WI38 (cell line): ENCODE measurements at regions not wholly inside any gene's neighbourhood (a gene's known extent, or its start where the extent isn't known, plus 50 kb on each side); places are given as distances from the start of the nearest gene placed in this dataset.

Source experiments
- H3K4me3 ChIP-seq: 2 replicates; pipeline ENCODE4 v1.5.1; 2011; ENCODE audit warnings: low read depth, mild to moderate bottlenecking, control low read depth, low read length
- CTCF ChIP-seq: IDR thresholded peaks from 2 replicates; pipeline ENCODE4 v1.5.1; 2012; ENCODE audit warnings: low read depth, mild to moderate bottlenecking, control low read depth, low read length

DNA sequence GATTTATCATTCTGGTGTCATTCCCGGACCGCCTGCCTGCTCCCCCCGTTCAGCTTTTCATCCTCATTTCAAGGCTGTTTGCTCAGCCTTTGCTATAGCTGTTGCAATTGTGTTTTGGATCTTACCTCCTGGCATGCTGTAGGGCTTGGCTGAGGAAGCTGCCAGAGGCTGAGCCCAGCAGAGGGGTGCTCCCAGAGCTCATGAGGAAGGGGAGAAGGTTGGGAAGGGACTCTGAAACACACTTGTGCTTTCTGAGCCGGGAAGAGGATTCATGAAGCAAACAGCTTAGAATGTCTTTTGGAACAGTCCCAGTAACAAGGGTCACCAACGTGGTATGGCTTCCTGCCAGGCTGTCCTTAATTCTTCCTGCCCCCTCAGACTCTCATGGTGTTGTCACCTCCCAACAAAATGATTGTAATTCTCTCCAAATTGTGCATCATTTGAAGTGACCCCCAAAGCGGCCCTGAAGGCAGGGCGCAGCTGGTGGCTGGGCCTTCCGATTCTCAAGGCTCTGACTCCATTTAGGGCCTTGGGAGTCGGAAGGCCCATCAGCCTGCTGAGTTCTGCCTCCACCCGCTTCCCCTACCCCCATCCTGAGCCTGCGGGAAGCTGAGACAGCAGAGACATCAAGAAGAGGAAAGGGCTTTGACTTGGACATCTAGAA is 111.9 kb upstream of the ARHGAP5 start:
- H3K4me3 ChIP-seq: no peak overlapping the region
- TF ChIP-seq CTCF: no peak

GRCh38 chr14:31965735-31966598 is 111.1 kb upstream of the ARHGAP5 start:
- TF ChIP-seq CTCF: no peak
- no peak overlapping the region for H3K4me3 ChIP-seq

DNA sequence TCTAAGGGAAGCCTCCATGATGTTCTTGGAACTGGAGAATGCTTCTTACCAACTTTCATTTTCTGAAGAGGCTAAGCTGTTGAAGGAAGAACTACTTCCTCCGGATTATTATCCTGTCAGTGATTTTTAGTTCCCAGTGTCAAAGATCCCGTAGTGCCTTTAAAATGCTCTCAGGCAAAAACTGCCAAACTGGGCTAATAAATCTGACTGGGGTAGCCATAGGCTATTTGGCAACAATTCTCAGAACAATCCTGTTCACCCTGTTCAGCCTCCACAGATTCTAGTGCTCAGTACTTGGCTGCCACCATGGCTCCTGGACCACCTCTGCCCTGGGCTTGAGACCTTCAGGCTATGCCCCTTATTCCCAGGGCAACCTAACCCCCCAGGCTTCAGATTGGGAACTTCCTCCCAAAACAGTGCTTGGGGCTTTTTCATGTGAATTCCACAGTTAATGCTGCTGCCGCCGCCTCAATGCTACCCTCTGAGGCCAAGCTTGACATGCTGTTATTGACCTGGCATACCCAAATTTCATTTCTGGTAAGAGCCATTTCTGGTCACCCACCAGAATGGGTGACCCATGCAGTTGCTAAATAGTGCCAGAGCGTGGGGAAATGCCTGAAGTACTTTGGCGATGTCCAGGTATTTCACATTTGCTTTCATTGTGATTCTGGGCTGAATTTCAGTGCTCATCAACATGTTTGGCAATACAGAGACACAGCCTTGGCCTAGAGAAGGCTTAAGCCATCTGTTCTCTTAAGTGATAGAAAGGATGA is 110.0 kb upstream of the ARHGAP5 start:
- H3K4me3 ChIP-seq: no peak overlapping the region
- TF ChIP-seq CTCF: no peak

DNA sequence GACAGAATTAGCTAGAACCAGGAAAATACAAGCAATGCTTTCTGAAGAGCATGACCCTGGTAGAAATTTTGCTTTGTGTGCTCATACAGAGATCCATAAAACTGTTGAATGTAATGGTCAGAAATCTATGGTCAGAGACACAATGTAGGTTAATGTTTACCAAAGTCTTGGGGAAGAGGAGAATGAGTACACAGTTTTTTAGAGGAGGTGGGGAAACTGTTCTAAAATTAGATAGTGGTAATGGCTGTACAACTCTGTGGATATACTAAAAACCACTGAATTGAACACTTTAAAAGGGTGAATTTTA is 109.5 kb upstream of the ARHGAP5 start:
- H3K4me3 ChIP-seq: no peak overlapping the region
- no peak for TF ChIP-seq CTCF

- no peak overlapping the region for H3K4me3 ChIP-seq
- no peak for TF ChIP-seq CTCF
These were observed 108.8 kb upstream of the ARHGAP5 start for GRCh38 chr14:31968107-31968810.

GRCh38 chr14:31968956-31969698 is 108.0 kb upstream of the ARHGAP5 start:
- H3K4me3 ChIP-seq: no peak overlapping the region
- no peak for TF ChIP-seq CTCF
